ENCODE measurements at regions not wholly inside any gene's neighbourhood (a gene's known extent, or its start where the extent isn't known, plus 50 kb on each side); places are given as distances from the start of the nearest gene placed in this dataset.
"Not testable (repeated sequence)": the region's sequence is repeated elsewhere in the genome, so short reads cannot be mapped to it uniquely, and the experiment has no call there.

GRCh38 chr11:8768625-8769333 lies 86.2 kb downstream of the RPL27A start:
- H3K4me3 ChIP-seq (ENCODE audit: low read depth, low read length) = no peak overlapping the region
- TF ChIP-seq CTCF (IDR thresholded peaks at IDR 0.05; ENCODE audit: insufficient read depth, low read length) = peak; percentile 47
- peak; percentile 69 for DNase-seq (ENCODE audit: low read depth)

DNA sequence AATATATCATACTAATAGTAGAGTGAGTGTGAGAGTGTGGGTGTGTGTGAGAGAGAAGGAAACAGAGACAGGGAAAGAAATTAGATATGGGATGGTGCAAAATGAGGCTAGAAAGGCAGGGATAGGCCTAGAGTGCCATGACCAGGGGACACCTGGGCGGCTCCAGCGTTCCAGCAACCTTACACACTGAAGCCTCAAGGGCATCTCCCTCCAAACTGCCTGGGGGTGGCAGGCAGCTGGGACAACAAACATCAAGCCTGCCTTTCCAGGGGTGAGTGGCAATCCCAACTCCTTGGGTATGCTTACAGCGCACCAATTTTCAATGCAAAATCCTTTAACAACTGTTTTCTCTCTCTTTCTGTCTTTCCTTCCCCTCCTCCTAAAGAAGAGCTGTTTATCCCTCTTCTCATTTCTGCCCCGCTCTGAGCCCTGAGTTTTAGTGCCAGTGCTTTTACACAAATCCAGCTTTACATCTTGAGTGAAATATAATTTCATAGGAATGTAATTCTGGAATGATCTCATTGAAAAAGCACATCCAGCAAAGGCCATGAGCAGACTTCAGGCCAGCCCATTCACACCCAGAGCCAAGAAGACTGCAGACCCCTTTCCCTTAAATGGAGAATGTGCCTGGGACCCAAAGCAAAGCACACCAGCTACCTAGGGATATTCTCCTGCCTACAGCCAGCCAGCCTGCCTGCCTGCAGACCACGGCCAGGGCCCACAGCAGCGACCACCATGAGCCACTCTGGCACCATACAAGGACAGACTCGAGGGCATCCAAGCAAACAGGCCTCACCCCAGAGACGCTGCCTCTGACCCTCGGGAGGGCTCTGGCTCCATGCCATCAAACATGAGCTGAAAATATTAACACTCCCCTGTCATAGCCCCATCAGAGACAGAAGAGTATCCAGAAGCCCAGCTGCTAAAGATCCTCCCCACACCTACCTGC lies 90.3 kb downstream of the RPL27A start:
- H3K4me3 ChIP-seq (ENCODE audit: low read depth, low read length) = no peak overlapping the region
- DNase-seq (ENCODE audit: low read depth) = no peak
- no peak for TF ChIP-seq CTCF (IDR thresholded peaks at IDR 0.05; ENCODE audit: insufficient read depth, low read length)

DNA sequence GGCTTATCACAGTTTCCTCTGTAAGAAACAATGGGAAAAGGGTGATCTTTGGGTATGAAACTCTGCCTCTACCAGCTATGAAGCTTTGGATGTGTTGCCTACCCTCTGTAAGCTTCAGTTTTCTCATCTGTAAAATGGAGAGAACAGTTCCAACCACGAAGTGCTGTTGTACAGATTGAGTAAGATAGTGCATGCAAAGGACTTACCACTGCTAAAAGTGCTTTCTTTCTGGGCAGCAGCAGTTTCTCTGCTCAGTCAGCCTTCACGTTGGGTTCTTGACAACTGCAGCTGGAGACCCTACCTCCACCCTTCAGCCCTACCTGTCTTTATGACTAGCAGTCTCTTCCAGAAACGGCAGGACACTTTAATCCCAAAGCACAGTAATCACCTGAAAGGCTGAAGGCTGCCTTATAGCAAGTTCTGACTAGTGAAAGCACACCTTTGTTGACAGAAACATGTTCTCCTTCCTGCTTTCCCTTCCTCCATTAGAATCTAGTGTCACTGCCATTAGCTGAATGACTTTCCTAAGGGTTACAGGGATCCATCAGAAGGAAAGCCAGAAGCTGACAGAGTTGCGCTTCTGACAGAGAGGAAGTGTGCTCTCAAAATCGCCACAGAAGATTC lies 91.4 kb downstream of the RPL27A start:
- no peak overlapping the region for H3K4me3 ChIP-seq (ENCODE audit: low read depth, low read length)
- no peak for DNase-seq (ENCODE audit: low read depth)
- TF ChIP-seq CTCF (IDR thresholded peaks at IDR 0.05; ENCODE audit: insufficient read depth, low read length) = no peak

GRCh38 chr11:8774916-8775315 lies 92.3 kb downstream of the RPL27A start:
- not testable (repeated sequence) for H3K4me3 ChIP-seq (ENCODE audit: low read depth, low read length); DNase-seq (ENCODE audit: low read depth)

DNA sequence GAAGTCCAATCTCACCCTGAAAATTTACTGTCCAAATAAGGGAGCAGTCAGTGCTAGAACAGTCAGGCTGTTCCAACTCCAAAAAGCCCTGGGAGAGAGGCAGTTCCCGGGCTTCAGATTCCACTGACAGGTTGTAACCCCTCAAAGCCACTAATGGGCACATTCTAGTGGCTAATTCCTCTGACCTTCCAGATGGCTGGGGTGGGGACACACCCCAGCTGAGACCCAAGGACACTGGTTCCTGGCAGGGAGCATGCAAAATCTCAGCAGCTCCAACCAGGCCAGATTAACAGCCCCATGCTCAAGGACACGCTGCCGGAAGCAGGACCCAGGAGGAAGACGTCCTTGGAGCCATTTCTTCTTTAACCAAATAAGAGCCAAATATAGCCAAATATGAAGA lies 92.7 kb downstream of the RPL27A start:
- TF ChIP-seq CTCF (IDR thresholded peaks at IDR 0.05; ENCODE audit: insufficient read depth, low read length) = no peak
- H3K4me3 ChIP-seq (ENCODE audit: low read depth, low read length) = no peak overlapping the region
- DNase-seq (ENCODE audit: low read depth) = no peak

DNA sequence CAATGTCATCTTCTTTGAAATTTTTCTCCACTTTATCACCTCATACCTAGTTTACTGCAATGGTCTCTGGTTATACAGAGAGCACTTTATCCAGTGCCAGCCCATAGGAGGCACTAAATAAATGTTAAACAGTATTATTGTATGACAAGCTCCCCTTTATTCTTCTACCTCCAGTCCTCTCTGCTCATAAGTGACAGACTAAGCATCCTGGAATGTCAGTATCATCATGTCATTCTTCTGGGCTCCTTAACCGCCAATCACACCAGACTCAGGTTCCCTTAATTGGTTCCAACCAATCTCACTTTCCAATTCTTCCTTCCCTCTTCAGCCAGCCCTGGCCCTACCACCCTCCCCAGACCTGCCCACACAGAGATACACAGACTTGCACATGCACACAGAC lies 93.1 kb downstream of the RPL27A start:
- no peak for DNase-seq (ENCODE audit: low read depth)
- TF ChIP-seq CTCF (IDR thresholded peaks at IDR 0.05; ENCODE audit: insufficient read depth, low read length) = no peak
- H3K4me3 ChIP-seq (ENCODE audit: low read depth, low read length) = no peak overlapping the region

- no peak overlapping the region for H3K4me3 ChIP-seq (ENCODE audit: low read depth, low read length)
- DNase-seq (ENCODE audit: low read depth) = no peak
- TF ChIP-seq CTCF (IDR thresholded peaks at IDR 0.05; ENCODE audit: insufficient read depth, low read length) = no peak
These were observed 93.6 kb downstream of the RPL27A start for GRCh38 chr11:8776209-8776608.
